ENCODE measurements at regions not wholly inside any gene's neighbourhood (a gene's known extent, or its start where the extent isn't known, plus 50 kb on each side); places are given as distances from the start of the nearest gene placed in this dataset.
A peak's percentile ranks its signal among the peaks of the same experiment; 100 is the strongest.

DNA sequence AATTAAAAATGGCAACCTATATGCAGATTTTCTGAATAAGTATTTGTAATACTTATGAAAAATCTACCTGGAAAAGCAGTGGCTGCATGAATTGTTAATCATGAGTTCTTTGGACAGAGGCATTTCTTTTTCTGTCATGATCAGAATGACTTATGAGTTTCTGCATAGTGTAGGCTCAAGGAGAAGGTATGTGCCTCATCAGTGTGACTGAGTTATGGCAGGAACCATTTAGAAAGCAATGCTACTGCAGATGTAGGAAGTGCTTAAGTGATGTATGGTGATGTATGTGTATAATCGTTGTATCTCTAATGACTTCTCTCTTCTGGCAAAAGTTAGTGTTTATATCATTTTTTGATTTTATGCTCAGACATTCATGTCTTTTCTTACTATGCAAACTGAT, 816.4 kb upstream of the FBXO33 start:
- Histone ChIP-seq H3K4me2 (ENCODE audit: low read length) (no peak overlapping the region), H3K4me1 (ENCODE audit: insufficient read depth, low read length) (peaks cover 13% of the 10 kb centered on the region), H3K27ac (ENCODE audit: low read length) (peak overlapping the region; percentile 11; the same call in 1 of the 2 replicates), H3K9me3 (ENCODE audit: low read length) (no peaks in the 10 kb centered on the region), H4K20me1 (ENCODE audit: low read length) (no peaks in the 10 kb centered on the region), H3K9me2 (replicated peaks; ENCODE audit: low read length) (no peaks in the 10 kb centered on the region), H3K27me3 (ENCODE audit: low read length) (no peaks in the 10 kb centered on the region), H3K9ac (ENCODE audit: low read length) (no peak overlapping the region), H3K36me3 (ENCODE audit: low read depth, low read length) (no peaks in the 10 kb centered on the region), H3K79me2 (ENCODE audit: low read length) (no peaks in the 10 kb centered on the region), H3K4me3 (ENCODE audit: low read length) (no peak overlapping the region), H3F3A (ENCODE audit: low read length, unreplicated experiment) (no peaks in the 10 kb centered on the region), H2AFZ (ENCODE audit: low read length) (no peak overlapping the region)
- TF ChIP-seq CTCF (conservative IDR thresholded peaks at IDR 0.05; ENCODE audit: low read depth, low read length) (no peak), EZH2 (IDR thresholded peaks at IDR 0.05; ENCODE audit: low read length, unreplicated experiment) (no peak), EZH2phosphoT487 (IDR thresholded peaks at IDR 0.05; ENCODE audit: borderline replicate concordance, low read length) (no peak)
- POLR2A ChIA-PET (ENCODE audit: unreplicated experiment), result no interaction called here
- DNase-seq (peak; percentile 11), ATAC-seq (peak; percentile 46)
- BruUV-seq (replicated peaks), result TSS peak; percentile 15
- intact Hi-C loops (cut with micrococcal nuclease), result no loop called here
- CTCF ChIA-PET, result no interaction called here

DNA sequence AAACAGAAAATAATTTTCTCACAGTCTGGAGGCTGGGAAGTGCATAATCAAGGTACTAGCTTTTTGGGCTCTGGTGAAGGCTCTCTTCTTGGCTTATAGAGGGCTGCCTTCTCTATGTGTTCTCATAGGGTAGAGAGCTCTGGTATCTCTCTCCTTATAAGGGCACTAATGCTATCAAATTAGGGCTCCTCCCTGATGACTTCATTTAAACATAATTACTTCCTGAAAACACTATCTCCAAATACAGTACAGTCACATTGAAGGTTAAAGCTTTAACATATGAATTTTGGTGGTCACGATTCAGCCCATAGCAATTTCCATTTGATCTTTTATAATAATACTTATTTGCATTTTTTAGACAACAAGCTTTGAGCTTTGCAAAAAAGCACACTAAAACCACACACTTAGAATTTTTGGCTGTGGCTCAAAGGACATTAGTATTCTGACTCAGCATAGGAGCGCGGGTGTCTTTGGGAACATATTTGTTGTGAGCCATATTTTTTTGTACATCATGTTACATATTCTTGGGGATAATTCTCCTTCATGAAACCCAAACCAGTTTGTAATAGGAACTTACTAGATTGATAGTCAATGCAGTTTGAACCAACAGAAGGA, 808.1 kb upstream of the FBXO33 start:
- TF ChIP-seq CTCF (conservative IDR thresholded peaks at IDR 0.05; ENCODE audit: low read depth, low read length) (no peak), EZH2phosphoT487 (IDR thresholded peaks at IDR 0.05; ENCODE audit: borderline replicate concordance, low read length) (no peak)
- no peaks in the 10 kb centered on the region for H3K36me3 ChIP-seq (ENCODE audit: low read depth, low read length)
- POLR2A ChIA-PET (ENCODE audit: unreplicated experiment), result no interaction called here

DNA sequence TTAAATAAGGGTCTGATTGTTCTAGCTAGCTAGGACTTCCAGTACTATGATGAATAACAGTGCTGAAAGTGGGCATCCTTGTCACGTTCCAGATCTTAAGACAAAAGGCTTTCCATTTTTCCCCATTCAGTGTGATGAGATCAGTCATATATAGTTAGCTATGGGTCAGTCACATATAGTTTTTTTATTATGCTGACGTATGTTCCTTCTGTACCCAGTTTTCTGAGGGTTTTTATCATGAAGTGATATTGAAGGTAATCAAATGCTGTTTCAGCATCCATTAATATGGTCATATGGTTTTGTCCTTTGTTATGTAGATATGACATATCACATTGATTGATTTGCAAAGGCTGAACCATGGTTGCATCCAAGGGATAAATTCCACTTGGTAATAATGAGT, 800.1 kb upstream of the FBXO33 start:
- H3K4me3 ChIP-seq (ENCODE audit: low read length), result no peak overlapping the region
- ATAC-seq, result no peak
- no peaks in the 10 kb centered on the region for H3F3A ChIP-seq (ENCODE audit: low read length, unreplicated experiment)
- peaks cover 3% of the 10 kb centered on the region; the same call in 1 of the 2 replicates for H3K4me1 ChIP-seq (ENCODE audit: insufficient read depth, low read length)
- no peaks in the 10 kb centered on the region for H3K9me3 ChIP-seq (ENCODE audit: low read length)
- H3K4me2 ChIP-seq (ENCODE audit: low read length), result no peak overlapping the region
- no peaks in the 10 kb centered on the region for H4K20me1 ChIP-seq (ENCODE audit: low read length)
- no peak overlapping the region for H2AFZ ChIP-seq (ENCODE audit: low read length)
- no peaks in the 10 kb centered on the region for H3K79me2 ChIP-seq (ENCODE audit: low read length)
- no peak for TF ChIP-seq EZH2phosphoT487 (IDR thresholded peaks at IDR 0.05; ENCODE audit: borderline replicate concordance, low read length)
- TF ChIP-seq EZH2 (IDR thresholded peaks at IDR 0.05; ENCODE audit: low read length, unreplicated experiment), result no peak
- no peak for TF ChIP-seq CTCF (conservative IDR thresholded peaks at IDR 0.05; ENCODE audit: low read depth, low read length)
- H3K9me2 ChIP-seq (replicated peaks; ENCODE audit: low read length), result no peaks in the 10 kb centered on the region
- no TSS peak for BruUV-seq (replicated peaks)
- CTCF ChIA-PET, result no interaction called here
- POLR2A ChIA-PET (ENCODE audit: unreplicated experiment), result no interaction called here
- H3K36me3 ChIP-seq (ENCODE audit: low read depth, low read length), result no peaks in the 10 kb centered on the region
- no peaks in the 10 kb centered on the region for H3K27me3 ChIP-seq (ENCODE audit: low read length)
- no peak for DNase-seq
- H3K27ac ChIP-seq (ENCODE audit: low read length), result no peak overlapping the region
- intact Hi-C loops (cut with micrococcal nuclease), result no loop called here
- H3K9ac ChIP-seq (ENCODE audit: low read length), result no peak overlapping the region

More for the DNA sequence above, 808.1 kb upstream of the FBXO33 start:
- CTCF ChIA-PET, result no interaction called here
- H3K4me3 ChIP-seq (ENCODE audit: low read length), result no peak overlapping the region
- intact Hi-C loops (cut with micrococcal nuclease), result no loop called here
- H3K27me3 ChIP-seq (ENCODE audit: low read length), result no peaks in the 10 kb centered on the region
- H3K4me1 ChIP-seq (ENCODE audit: insufficient read depth, low read length), result 0 out of 2 replicates have a peak, but pooled peaks cover 6% of the 10 kb centered on the region
- ATAC-seq (peak; percentile 42; the same call in 1 of the 2 replicates), DNase-seq (peak; percentile 44)
- no peak overlapping the region for H3K4me2 ChIP-seq (ENCODE audit: low read length)
- no peak overlapping the region for H2AFZ ChIP-seq (ENCODE audit: low read length)
- H3F3A ChIP-seq (ENCODE audit: low read length, unreplicated experiment), result no peaks in the 10 kb centered on the region
- no peaks in the 10 kb centered on the region for H3K9me2 ChIP-seq (replicated peaks; ENCODE audit: low read length)
- no TSS peak for BruUV-seq (replicated peaks)
- no peaks in the 10 kb centered on the region for H3K9me3 ChIP-seq (ENCODE audit: low read length)
- H3K27ac ChIP-seq (ENCODE audit: low read length), result no peak overlapping the region
- H3K9ac ChIP-seq (ENCODE audit: low read length), result no peak overlapping the region
- H4K20me1 ChIP-seq (ENCODE audit: low read length), result no peaks in the 10 kb centered on the region
- H3K79me2 ChIP-seq (ENCODE audit: low read length), result no peaks in the 10 kb centered on the region
